ENCODE measurements at regions not wholly inside any gene's neighbourhood (a gene's known extent, or its start where the extent isn't known, plus 50 kb on each side); places are given as distances from the start of the nearest gene placed in this dataset.

DNA sequence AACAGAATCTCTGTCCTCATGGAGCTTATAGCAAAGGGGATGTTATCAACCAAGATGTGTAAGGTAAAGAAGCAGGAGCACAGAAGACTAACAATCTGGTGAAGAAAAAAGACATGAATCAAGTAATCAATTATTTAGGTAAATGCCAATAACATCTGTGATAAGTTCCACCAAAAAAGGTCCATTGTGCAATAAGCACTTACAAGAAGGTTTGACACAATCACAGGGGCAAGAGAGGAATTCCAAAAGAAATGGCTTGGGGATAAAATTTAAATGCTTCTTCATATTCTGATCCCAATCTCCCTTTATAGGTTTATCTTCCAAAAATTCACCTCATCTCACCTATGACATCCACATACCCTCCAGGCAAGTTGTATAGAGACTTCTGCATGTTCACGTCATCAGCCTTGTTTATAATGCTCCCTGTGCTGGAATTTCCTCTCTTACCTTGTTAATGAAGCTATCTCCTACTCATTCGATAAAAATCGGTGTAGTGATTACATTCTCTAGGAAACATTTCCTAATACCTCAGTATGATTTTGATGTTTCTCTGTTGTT is 53.6 kb upstream of the DPT start:
- no peak for DNase-seq (ENCODE audit: low read depth)

DNA sequence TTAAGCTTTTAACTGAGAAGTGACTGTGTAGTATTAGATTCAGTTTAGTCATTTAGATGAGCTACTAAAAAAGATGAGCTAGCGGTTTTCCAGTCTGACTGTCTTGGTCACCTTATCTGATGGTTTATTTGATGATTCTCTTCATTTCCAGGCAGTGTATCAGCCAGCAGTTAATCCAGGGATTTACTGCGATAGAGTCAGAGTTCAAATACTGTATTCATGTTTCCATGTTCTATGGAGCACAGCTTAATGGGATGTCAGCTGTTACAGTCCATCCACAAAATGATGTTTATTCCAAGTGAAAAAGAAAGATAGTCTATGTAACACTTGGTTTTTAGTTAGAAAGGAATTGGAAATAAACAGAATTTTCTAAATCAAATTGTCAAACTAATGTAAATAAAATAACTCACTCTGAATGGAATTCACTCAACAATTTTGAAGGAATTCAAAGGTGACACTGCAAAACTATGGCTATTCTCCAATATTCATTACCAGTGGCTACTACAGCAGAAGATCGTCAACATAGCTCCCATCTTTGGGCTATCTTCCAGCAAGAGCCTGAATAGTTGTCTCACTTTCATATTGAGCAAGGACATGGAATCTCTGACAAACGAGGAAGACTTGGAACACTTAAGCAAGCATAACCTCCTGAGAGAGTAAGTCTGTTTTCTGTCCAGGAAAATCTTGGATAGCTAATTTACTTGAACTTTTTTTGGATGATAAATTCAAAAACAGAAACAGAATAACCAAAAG is 54.6 kb upstream of the DPT start:
- peak; percentile 99 for DNase-seq (ENCODE audit: low read depth)

DNA sequence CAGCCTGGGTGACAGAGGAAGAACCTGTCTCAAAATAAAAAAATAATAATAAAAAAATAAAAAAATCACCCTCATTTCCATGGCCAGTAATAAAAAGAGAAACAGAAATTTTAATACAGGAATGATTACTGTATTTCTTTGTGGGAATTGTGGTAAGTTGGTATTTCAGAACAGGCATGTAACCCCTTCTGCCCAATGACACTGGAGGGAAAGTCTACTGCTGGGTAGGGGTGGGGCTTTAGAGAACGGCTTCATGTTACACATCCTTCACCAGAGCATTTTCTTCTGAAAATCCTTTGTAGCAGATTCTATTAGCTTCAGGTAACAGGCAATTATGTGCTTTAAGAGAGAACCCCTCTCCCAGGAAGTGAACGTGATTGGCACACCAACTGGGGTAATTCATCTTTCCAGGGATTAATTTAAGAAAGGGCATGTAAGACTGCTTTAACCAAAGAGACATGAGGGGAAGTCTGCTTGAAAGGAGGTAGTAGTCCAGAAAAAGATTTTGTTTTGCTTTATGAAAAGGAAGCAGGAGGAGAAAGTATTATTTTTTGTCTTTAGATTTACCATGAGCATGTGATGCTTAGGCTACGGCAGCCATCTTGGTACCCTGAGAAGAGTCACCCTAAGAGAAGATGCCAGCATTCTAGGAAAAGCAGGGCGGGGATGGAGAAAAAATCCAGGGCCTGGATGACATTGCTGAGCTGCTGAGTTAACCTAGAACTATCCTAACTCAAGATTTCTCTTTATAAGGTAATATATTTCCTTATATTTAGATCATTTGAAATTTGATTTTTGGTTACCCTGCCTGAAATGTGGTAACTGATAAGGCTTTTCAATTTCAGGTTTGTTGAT is 57.7 kb upstream of the DPT start:
- DNase-seq (ENCODE audit: low read depth): no peak

DNA sequence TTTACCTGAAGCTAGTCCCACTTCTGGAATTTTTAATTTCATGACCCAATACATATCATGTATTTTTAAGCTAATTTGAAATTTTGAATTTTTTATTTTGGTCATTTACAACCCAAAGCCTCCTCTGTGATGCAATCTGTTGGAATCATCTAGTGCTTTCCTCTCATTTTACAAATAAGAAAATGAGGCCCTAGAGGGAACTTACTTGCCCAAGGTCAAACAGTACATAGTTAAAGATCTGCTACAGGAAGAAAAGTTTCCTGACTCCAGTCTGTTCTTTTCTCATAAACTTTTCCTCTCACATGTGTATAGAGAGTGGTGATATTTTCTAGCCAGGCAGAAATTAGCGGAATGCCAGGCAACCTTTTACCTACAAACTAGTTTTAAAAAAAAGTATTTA is 59.3 kb upstream of the DPT start:
- DNase-seq (ENCODE audit: low read depth): no peak

DNA sequence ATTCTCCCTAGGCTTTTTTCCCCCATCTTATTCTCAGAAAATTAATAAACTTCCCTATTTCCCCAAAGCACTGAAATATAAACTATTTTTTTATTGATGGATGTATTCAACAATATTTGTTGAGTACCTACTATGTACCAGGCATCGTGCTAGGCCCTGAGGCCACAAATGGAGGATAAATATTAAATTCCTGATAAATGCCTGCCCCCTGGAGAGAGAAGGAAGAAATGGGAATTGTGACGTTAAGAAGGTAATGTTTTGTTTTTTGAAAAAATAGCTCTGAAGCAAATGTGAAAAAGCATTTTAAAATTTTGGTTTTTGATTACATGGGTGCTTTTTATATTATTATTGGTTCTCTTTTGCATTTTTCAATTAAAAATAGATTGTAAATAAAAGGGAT is 60.5 kb upstream of the DPT start:
- no peak for DNase-seq (ENCODE audit: low read depth)

DNA sequence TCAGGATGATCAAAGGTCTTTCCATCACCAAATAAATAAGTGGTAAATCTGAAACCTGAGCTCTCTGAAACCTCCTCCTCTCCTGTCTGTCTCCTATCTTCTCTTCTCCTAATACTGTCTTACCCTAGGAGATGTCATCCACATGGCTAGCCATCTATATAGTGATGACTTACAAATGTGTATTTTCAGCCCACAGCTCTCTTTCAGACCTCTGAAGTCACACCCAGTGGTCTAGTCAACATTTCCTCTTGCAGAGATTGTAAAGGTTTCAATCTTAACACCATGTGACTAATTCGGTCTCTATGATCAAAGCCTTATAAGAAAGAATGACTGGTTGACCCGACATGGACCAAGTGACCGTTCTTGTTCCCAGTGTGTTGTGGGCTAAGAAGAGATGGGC is 63.1 kb upstream of the DPT start:
- DNase-seq (ENCODE audit: low read depth): no peak

DNA sequence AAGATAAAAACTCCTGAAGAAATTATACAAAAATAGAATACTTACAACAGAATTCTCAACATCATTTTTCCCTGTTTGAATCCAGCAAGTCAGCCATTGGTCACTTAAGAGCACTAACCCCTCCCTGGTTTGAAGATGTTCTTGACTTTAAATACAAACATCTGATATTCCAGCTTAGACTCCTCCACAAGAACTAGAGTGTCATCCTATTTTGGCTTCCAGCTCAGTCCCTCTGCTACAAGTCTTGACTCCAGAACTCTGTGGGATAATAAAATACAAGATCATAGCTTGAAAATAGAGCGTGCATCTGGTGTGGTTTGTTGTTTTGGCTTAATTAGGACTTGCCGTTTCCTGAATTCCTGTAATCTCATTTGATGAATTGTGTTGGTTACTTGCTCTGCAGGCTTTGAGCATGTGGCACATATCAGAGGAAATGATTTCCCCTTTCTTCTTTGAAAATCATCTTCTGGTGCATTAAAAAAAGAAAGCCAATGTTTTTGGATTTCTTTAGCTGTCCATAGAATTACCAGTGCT is 63.7 kb upstream of the DPT start:
- no peak for DNase-seq (ENCODE audit: low read depth)

DNA sequence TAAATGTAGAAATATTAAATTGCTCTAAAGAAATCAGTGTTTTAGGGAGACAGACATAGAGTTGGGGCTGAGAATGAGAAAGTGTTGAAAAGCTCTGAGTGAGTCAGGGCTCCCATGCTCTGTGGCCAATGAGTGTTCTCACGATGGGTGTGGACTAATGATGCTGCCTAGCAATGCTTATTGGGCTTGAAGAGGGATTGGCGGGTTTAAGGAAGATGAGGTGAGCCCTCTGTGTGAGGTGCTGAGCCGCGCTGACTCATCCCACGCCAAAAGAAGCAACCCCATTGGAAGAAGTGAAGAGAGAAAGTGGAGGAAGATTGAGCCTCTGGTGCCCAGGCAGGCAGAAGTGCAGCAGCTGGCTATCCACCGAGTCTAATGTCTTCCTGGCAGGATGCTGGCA is 65.1 kb upstream of the DPT start:
- DNase-seq (ENCODE audit: low read depth): no peak

DNA sequence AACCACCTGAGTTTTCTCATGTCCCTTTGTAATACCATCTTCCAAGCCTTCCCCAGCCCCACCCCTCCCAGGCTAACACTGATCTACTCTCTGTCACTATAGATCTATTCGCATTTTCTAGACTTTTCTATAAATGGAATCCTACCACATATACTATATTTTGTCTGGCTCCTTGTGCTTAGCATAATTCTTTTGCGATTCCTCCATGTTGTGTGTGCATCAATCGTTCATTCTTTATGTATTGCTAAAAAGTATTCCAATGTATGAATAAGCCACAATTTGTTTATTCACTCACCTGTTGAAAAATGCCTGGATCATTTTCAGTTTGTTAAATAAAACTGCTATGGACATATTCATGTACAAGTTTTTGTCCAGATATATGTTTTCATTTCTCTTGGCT is 66.7 kb upstream of the DPT start:
- no peak for DNase-seq (ENCODE audit: low read depth)

DNA sequence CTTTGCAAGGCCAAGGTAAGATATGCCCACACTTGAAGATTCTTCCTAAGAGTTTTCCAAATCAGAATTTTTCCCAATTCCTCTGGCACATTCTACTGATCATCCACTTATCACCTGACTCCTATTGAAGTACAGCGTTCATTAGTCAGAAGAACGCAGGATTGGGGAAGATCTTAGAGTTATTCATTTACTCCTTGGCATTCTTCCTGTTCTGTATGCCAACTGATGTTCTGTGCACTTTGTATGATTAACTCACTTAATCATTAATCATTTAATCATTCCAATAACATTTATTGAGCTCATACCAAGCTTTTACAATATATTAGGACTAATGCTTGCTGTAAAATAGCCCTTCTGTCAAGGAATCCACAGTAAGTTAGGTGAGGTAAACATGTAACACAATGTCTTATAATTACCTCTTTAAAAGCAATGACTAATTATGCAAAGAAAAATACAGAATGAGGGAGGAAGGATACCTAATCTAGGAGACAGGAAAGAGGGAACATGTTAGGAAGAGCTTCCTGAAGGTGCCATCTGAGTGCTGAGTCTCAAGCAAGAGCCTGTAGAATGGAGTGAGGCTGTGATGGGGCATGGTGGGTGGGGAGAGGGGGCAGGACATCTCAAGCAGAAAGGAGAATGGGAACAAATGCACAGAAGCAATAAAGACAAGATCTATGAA is 71.1 kb upstream of the DPT start:
- no peak for DNase-seq (ENCODE audit: low read depth)

DNA sequence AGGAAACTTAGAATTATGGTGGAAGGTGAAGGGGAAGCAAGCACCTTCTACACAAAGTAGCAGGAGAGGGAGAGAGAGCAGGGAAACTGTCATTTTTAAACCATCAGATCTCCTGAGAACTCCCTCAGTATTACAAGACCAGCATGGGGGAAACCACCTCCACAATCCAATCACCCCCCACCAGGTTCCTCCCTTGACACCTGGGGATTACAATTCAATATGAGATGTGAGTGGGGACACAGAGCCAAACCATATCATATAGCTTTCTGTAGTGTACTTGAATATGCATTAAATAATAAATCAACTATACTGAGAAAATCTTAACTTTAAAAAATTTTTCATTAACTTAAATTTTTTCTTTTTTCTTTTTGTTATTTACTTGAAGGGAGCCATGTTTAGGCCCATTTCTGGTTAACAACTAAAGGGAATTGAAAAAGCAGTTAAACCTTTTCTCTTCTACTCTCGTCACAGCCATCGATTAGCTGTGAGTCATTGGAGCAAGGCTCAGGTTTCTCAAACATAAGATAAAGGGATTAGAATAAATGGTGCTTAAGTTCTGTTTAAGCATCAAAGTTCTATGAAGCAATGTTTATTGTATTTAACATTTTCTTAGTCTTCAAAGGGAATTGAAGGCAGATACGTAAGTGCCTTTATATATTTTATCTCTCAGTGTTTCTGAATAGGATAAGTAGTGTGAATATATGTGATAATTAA is 72.2 kb upstream of the DPT start:
- no peak for DNase-seq (ENCODE audit: low read depth)

DNA sequence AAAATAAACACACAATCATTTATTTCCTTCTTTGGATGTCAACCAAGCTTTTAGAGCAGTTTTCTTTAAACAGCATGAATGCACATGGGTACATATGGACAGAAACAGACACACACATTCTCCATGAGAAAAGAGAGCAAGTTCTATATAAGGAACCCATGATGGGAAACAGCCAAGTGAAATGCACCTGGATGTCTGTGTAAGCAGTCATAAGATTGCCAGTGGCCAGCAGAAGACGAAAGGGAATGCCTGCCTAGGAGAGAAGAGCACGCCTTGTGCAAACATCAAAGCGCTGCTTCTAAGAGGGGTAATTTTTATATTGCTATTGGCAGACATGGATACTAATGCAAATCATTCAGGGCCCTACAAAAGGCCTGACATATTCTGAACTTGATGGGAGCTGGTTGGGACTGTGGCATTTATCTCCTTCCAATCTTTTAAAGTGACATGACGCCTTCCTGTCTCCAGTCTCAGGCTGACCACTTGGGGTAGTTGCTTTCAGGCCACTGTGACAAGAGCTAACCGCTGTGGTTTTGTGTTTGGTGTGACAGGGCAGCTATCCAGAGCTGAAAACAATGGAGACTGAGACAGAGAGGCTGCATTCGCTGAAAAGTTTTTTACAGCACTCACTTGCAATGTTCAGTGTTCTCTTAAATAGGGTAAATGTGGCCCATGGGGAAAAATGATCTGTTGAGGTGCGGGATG is 75.0 kb upstream of the DPT start:
- DNase-seq (ENCODE audit: low read depth): no peak

DNA sequence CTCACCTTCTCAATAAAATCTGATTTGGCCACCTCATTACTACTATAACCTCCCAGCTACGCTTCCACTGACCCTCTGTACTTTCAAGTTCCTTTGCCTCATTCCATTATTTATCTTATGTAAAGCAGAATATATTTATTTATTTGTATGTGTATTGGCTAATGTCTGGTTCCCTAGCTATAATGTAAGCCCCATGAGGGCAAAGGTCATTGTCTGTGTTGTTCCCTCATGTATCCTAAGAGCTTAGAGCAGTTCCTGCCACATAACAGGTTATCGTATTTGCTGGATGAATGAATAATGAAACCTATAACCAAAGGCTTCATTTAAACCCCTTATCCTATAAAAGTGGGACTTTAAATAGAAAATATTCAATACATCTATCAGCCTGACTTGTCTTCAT is 77.9 kb upstream of the DPT start:
- DNase-seq (ENCODE audit: low read depth): no peak

DNA sequence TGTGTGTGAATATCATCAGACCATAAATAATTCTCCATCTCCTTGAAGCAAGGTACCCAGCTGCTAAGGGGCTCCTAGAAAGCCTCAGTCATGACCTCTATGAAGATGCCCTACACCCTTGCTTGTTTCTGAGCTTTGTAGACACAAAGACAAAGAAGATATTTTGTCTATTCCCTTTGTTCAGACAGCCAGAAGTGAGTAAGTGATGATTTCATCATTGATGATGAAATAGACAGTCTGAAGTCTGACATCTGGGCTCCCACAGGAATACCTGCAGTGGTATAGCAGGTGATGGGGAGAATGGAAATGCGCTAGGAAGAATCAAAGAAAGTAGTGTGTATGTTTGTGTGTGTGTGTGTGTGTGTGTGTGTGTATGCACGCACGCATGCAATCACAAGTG is 82.2 kb upstream of the DPT start:
- DNase-seq (ENCODE audit: low read depth): no peak

DNA sequence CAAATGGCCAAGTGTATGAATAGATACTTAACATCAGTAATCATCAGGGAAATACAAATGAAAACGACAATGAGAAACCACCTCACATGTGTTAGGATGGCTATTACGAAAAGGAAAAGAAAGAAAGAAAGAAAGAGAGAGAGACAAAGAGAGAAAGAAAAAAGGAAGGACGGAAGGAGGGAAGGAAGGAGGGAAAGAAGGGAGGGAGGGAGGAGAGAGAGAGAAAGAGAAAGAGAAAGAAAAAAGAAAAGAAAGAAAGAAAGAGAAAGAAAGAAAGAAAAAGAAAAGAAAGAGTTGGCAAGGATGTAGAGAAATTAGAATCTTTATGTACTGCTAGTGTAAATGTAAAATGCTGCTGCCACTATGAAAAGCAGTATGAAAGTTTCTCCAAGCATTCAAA is 90.7 kb upstream of the DPT start:
- DNase-seq (ENCODE audit: low read depth): no peak

DNA sequence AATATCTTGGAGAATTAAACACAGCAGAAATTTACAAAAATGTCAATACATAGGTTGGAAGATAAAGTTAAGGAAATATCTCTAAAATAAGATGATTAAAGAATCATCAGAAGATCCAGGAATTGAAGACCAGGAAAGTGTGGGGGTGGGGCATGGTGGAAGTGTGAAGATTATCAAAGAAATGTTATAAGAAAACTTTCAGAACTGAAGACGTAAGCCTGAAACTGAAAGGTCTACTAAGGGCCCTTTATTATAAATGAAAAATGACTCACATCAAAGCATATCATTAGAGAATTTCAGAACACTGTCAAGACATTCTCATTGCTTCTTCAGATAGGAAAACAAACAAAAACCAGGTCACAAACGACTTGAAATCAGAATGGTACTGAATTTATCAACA is 92.4 kb upstream of the DPT start:
- DNase-seq (ENCODE audit: low read depth): no peak

DNA sequence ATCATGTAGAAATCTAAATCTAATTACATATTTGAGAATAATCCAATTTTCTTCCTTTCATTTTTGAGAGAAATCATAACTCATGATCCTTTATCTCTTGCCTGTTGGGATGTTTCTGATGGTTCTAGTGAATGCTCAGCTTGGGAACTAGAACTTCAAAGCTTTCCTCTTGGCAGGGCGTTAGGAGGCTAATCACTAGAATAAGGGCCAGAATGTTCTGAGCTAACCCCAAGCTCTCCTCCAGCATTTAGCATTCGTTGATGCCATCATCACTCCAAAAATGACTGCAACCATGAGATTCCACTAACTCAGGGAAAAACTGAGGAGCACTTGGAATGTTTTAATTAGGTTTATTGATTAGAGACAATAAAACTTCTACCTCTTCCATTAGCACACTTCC is 93.9 kb upstream of the DPT start:
- DNase-seq (ENCODE audit: low read depth): no peak

DNA sequence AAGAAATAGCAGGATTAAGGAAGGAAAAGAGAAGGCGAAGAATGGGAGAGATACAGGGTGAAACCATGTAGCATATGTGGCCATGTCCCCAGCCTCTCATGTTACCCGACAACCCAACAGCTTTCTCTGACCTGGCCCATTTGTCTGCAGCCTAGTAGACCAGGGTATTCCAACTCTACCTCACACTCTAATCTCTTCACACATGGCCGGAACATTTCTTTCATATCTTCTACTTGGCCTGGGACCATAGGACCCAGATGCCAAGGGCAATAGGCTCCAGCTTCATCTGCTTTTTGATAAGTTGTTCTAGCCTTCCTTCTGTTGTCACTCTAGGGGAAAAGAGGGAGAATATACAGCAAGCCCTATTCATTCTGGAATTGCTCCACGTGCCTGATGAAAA is 95.0 kb upstream of the DPT start:
- DNase-seq (ENCODE audit: low read depth): no peak

DNA sequence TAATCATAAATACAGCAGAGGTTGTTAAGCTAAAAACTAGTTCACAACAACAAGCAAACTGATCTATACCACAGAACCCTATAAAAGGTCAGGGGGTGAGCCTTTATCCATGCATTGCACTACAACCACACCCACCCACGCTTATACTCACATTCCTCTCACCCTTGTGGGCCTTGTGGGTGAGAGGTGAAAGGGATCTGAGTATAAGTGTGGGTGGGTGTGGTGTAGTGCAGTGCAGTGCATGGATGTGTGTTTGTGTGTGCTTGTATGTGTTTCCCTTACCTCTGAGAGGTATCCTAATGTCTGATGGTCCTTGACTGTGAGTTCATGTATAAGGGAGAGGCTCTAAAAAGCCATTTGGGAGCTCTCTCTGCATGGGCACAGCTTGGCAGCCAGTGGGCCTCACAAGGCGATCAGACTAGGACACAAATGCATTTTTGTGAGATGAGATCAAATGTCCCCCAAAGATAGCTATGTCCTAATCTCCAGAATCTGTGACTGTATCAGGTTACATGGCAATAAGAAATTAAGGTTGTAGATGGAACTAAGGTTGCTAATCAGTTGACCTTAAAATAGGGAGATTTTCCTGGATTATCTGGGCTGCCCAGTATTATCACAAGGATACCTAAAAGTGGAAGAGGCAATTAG is 95.5 kb upstream of the DPT start:
- DNase-seq (ENCODE audit: low read depth): no peak

DNA sequence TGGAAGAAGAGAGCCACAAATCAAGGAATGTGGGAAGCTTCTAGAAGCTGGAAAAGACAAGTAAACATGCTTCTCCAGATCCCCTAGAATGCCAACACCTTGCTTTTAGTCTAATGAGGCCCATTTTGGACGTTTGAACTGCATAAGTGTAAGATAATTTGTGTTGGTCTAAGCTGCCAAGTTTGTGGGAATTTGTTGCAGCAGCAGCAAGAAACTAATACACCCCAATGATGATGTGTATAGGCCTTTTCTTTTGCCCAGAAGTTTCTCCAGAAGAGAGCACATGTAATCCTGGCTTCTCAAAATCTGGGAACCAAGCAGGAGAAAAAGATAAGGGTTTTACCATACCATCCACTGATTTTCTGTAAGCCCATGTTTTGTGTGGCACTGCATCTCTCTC is 96.1 kb upstream of the DPT start:
- no peak for DNase-seq (ENCODE audit: low read depth)

Data from forelimb muscle (tissue), 1 donor.